ENCODE measurements at regions not wholly inside any gene's neighbourhood (a gene's known extent, or its start where the extent isn't known, plus 50 kb on each side); places are given as distances from the start of the nearest gene placed in this dataset.

- CTCF ChIA-PET, result interaction anchor here (1.7 kb wide), 1 partner anchor 12 kb away, joined by 8 read pairs; no protein-coding TSS in a partner anchor
- POLR2A ChIA-PET, result no interaction called here
These were observed 96.7 kb downstream of the RPS6KA4 start for GRCh38 chr11:64455456-64456261.

GRCh38 chr11:64456509-64457320 is 97.8 kb downstream of the RPS6KA4 start:
- CTCF ChIA-PET, result no interaction called here
- POLR2A ChIA-PET, result no interaction called here

GRCh38 chr11:64457416-64458010 is 98.2 kb upstream of the SLC22A11 start:
- ChIA-PET POLR2A (no interaction called here), CTCF (no interaction called here)

GRCh38 chr11:64458997-64459396 is 96.7 kb upstream of the SLC22A11 start:
- ChIA-PET CTCF (interaction anchor here (1.4 kb wide), 1 partner anchor 10 kb away, joined by 6 read pairs; no protein-coding TSS in a partner anchor), POLR2A (no interaction called here)

- POLR2A ChIA-PET, result no interaction called here
- CTCF ChIA-PET, result interaction anchor here (1.4 kb wide), 1 partner anchor 11 kb away, joined by 6 read pairs; no protein-coding TSS in a partner anchor
These were observed 96.1 kb upstream of the SLC22A11 start for GRCh38 chr11:64459609-64460008.

GRCh38 chr11:64461081-64461480 is 94.7 kb upstream of the SLC22A11 start:
- POLR2A ChIA-PET, result no interaction called here
- CTCF ChIA-PET, result interaction anchor here (2.3 kb wide), 1 partner anchor 12 kb away, joined by 7 read pairs; no protein-coding TSS in a partner anchor

GRCh38 chr11:64466115-64466718 is 89.5 kb upstream of the SLC22A11 start:
- ChIA-PET POLR2A (no interaction called here), CTCF (interaction anchor here (1.2 to 1.6 kb wide), 2 partner anchors 17 kb away, joined by 4 read pairs; no protein-coding TSS in a partner anchor)

- CTCF ChIA-PET, result no interaction called here
- POLR2A ChIA-PET, result no interaction called here
These were observed 86.5 kb upstream of the SLC22A11 start for GRCh38 chr11:64469288-64469687.

- ChIA-PET CTCF (no interaction called here), POLR2A (no interaction called here)
These were observed 82.9 kb upstream of the SLC22A11 start for GRCh38 chr11:64472593-64473455.

GRCh38 chr11:64474680-64475079 is 81.1 kb upstream of the SLC22A11 start:
- ChIA-PET CTCF (no interaction called here), POLR2A (no interaction called here)

- ChIA-PET CTCF (no interaction called here), POLR2A (no interaction called here)
These were observed 80.6 kb upstream of the SLC22A11 start for GRCh38 chr11:64475145-64475544.

GRCh38 chr11:64476881-64477280 is 78.9 kb upstream of the SLC22A11 start:
- ChIA-PET POLR2A (no interaction called here), CTCF (no interaction called here)

GRCh38 chr11:64477675-64478074 is 78.1 kb upstream of the SLC22A11 start:
- ChIA-PET CTCF (interaction anchor here (0.6 kb wide), 1 partner anchor 290 kb away, joined by 4 read pairs; no protein-coding TSS in a partner anchor), POLR2A (no interaction called here)

GRCh38 chr11:64482588-64482987 is 73.2 kb upstream of the SLC22A11 start:
- ChIA-PET POLR2A (no interaction called here), CTCF (interaction anchor here (0.6 kb wide), 1 partner anchor 265 kb away, joined by 5 read pairs; no protein-coding TSS in a partner anchor)

GRCh38 chr11:64484191-64485022 is 71.3 kb upstream of the SLC22A11 start:
- CTCF ChIA-PET, result no interaction called here
- POLR2A ChIA-PET, result no interaction called here

GRCh38 chr11:64485074-64485473 is 70.7 kb upstream of the SLC22A11 start:
- CTCF ChIA-PET, result no interaction called here
- POLR2A ChIA-PET, result no interaction called here

GRCh38 chr11:64489831-64490441 is 65.8 kb upstream of the SLC22A11 start:
- ChIA-PET CTCF (no interaction called here), POLR2A (no interaction called here)
